Naive B cell (primary cell): ENCODE measurements at regions not wholly inside any gene's neighbourhood (a gene's known extent, or its start where the extent isn't known, plus 50 kb on each side); places are given as distances from the start of the nearest gene placed in this dataset.

Experiments used
- ATAC-seq, 2 donors: fragments of 150-1000 bp; cut with Tn5 transposase; 2 replicates each; pipeline ENCODE4 v1.10.0; 2021; ENCODE audit warnings: low read depth in 2 of 2, mild to moderate bottlenecking in 2 of 2, moderate library complexity in 2 of 2
- DNase-seq: peaks from one replicate; pipeline ENCODE4 v3.0.0; 2022
- H3K27ac Mint-ChIP-seq, 6 donors: one replicate each; pipeline ENCODE4 v1.8.0; 2020 to 2022; ENCODE audit warnings: mild to moderate bottlenecking in 6 of 6, mixed read lengths in 6 of 6, moderate library complexity in 5 of 6, inconsistent platforms in 2 of 6
- H3K27me3 Mint-ChIP-seq, 3 donors: one replicate each; pipeline ENCODE4 v1.8.0; 2021 to 2022; ENCODE audit warnings: mixed read lengths in 3 of 3, mild to moderate bottlenecking in 1 of 3
- H3K36me3 Mint-ChIP-seq, 2 donors: one replicate each; pipeline ENCODE4 v1.8.0; 2020 to 2022; ENCODE audit warnings: mixed read lengths in 2 of 2, inconsistent platforms in 1 of 2, mild to moderate bottlenecking in 1 of 2
- H3K4me1 Mint-ChIP-seq, 3 donors: one replicate each; pipeline ENCODE4 v1.8.0; 2020 to 2022; ENCODE audit warnings: mixed read lengths in 3 of 3, inconsistent platforms in 1 of 3, mild to moderate bottlenecking in 1 of 3, moderate library complexity in 1 of 3
- H3K4me3 Mint-ChIP-seq, 8 donors: one replicate each; pipeline ENCODE4 v1.8.0; 2020 to 2022; ENCODE audit warnings: mild to moderate bottlenecking in 8 of 8, mixed read lengths in 8 of 8, moderate library complexity in 8 of 8, inconsistent platforms in 2 of 8
- H3K9me3 Mint-ChIP-seq, 7 donors: one replicate each; pipeline ENCODE4 v1.8.0; 2020 to 2022; ENCODE audit warnings: mixed read lengths in 7 of 7, mild to moderate bottlenecking in 5 of 7, inconsistent platforms in 2 of 7, moderate library complexity in 1 of 7

DNA sequence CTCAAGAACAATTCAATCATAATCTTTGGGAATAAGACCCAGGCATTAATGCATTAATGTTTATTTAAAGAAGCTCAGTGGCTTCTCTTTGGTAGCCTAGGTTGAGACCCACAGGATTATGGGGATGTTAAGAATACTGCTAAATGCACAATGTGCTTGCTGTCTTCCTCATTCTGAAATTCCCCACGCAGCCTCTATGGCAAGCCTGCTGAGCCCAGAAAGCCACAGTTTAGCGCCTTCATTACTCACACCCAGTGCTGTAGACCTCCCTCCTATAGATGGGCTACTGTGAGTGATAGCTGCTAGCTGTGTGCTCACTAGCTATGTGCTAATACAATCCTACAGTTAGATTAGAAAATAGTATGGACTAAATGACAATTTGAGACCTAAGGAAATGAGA, 90.6 kb downstream of the TNFSF13B start:
- no peak for DNase-seq
- H3K36me3 Mint-ChIP-seq: no peaks in the 10 kb centered on the region
- no peak overlapping the region for H3K4me3 Mint-ChIP-seq
- ATAC-seq: no peak
- peaks cover 2 to 13% (median 8%) of the 10 kb centered on the region in 3 donors for H3K27me3 Mint-ChIP-seq
- H3K27ac Mint-ChIP-seq: no peak overlapping the region
- H3K9me3 Mint-ChIP-seq: peaks cover 0 to 3% (median 0%) of the 10 kb centered on the region in 7 donors
- H3K4me1 Mint-ChIP-seq: no peaks in the 10 kb centered on the region

DNA sequence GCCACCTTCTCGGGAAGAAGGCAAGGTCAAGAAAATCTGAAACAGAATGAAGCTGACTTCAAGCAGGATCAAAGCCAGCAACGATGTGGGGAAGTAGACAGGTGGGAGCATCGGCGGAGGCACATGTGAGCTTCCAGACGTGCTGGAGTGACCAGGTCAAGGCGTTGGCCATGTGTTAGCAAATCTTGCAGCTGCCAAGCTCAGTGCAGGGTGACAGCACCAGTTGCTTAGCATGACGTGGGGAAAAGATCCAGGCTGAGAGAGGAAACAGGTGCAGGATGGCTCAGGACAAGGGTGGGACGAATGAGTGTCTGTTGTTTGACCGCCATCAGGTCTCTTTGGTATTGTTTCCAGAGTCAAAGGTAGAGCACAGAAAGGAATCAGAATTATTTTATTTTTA, 92.3 kb downstream of the TNFSF13B start:
- no peaks in the 10 kb centered on the region for H3K4me1 Mint-ChIP-seq
- H3K9me3 Mint-ChIP-seq: peaks cover 0 to 3% (median 0%) of the 10 kb centered on the region in 7 donors
- no peaks in the 10 kb centered on the region for H3K36me3 Mint-ChIP-seq
- H3K4me3 Mint-ChIP-seq: no peak overlapping the region
- ATAC-seq: no peak
- H3K27ac Mint-ChIP-seq: no peak overlapping the region
- no peak for DNase-seq
- peaks cover 0 to 13% (median 8%) of the 10 kb centered on the region in 3 donors for H3K27me3 Mint-ChIP-seq

DNA sequence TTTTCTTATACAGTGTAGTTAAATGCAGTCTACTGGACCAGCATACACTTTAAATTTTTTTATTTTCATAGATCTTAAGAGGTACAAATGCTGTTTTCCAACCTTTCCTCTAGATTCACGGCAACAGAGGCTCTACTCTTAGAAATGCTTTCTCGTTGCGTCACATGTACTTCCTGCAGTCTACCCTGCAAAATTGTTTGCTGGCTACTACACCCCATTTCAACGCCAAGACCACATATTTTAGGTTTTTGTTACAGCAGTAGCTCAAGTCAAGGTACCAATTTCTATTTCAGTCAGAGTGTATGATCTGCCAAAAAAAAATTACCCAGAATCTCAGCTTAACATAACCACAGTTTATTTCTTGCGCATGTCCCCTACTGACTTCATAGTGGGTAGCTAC, 94.1 kb downstream of the TNFSF13B start:
- Mint-ChIP-seq H3K4me3 (no peak overlapping the region), H3K36me3 (no peaks in the 10 kb centered on the region), H3K9me3 (peaks cover 0 to 3% (median 2%) of the 10 kb centered on the region in 7 donors), H3K27me3 (peaks cover 0 to 13% (median 8%) of the 10 kb centered on the region in 3 donors), H3K4me1 (no peaks in the 10 kb centered on the region), H3K27ac (no peak overlapping the region)
- DNase-seq (no peak), ATAC-seq (no peak)

DNA sequence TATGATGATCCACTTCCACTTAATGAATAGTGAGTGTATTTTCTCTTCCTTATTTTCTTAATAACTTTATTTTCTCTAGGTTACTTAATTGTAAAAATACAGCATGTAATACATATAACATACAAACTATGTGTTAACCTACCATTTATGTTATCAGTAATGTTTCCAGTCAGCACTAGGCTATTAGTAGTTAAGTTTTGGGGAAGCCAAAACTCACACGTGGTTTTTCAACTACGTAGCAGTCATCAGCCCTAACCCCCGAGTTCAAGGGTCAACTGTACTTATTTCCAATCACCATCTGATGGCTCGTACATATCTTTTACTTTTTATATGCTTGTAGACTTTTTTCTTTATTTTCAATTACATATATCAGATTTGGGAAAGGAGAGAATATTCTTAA, 95.7 kb downstream of the TNFSF13B start:
- Mint-ChIP-seq H3K9me3 (peaks cover 0 to 10% (median 3%) of the 10 kb centered on the region in 7 donors), H3K4me3 (no peak overlapping the region), H3K36me3 (no peaks in the 10 kb centered on the region), H3K27me3 (peaks cover 0 to 8% (median 6%) of the 10 kb centered on the region in 3 donors), H3K4me1 (no peaks in the 10 kb centered on the region), H3K27ac (no peak overlapping the region)
- no peak for DNase-seq
- ATAC-seq: no peak

DNA sequence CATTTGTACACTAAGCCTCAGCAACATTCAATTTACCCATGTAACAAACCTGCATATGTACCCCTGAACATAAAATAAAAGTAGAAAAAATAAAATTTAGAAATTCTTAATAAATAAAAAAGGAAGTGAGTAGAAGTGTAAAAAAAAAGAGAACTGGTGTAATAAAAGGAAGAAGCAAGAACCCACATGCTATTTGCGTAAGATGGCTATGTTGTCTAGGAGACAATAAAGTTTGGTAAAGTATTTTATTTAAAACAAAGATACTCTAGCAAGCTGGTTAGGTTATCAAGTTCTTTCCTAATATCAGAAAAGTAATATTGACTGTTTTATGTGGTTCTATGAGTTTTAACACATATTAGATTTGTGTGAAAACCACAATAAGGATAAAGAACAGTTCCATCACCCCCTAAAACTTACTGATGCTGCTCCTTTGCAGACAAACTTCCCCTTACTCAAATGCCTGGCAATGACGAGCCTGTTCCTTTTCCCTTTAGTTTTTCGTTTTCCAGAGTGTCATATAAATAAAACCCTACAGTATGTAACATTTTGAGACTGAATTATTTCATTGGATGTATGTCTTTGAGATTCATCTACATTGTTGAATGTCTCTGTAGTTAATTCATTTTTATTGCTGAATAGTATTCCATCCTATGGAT, 98.9 kb downstream of the TNFSF13B start:
- Mint-ChIP-seq H3K4me3 (no peak overlapping the region), H3K36me3 (no peaks in the 10 kb centered on the region), H3K4me1 (no peaks in the 10 kb centered on the region), H3K27ac (peak overlapping the region in 1 of 6 donors; percentile 15), H3K9me3 (peaks cover 5 to 35% (median 6%) of the 10 kb centered on the region in 7 donors), H3K27me3 (no peaks in the 10 kb centered on the region)
- ATAC-seq (no peak), DNase-seq (no peak)

DNA sequence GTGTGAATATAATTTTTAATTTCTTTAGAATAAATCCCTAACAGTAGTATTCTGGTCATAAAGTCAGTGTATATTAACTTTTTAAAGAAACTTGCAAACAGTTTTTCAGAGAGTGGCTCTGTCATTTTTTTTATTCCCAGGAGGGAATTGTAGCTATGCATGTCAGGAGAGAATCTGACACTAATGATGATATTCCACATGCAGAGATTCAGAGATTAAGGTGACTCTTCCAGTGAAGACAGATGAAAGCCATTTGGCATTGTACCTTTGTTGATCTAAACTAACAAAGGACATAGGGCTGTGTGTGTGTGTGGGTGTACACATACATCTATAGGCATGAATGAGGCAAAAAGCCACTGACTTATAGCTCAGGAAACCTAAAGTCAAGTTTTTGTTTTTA, 99.9 kb downstream of the TNFSF13B start:
- H3K36me3 Mint-ChIP-seq: no peaks in the 10 kb centered on the region
- ATAC-seq: no peak

DNA sequence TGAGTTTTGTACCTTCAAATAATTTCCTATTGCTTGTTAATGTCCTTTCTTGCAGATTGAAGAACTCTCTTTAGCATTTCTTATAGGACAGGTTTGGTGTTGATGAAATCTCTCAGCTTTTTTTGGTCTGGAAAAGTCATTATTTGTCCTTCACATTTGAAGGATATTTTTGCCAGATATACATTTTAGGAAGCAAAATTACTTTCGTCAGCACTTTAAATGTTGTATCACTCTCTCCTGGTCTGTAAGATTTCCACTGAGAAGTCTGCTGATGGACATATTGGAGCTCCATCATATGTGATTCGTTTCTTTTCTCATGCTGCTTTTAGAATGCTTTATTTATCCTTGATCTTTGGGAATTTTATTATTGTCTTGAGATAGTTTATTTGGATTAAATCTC, 105.5 kb downstream of the TNFSF13B start:
- Mint-ChIP-seq H3K4me3 (no peak overlapping the region), H3K4me1 (no peaks in the 10 kb centered on the region), H3K27ac (no peak overlapping the region), H3K27me3 (peaks cover 0 to 5% (median 5%) of the 10 kb centered on the region in 3 donors), H3K36me3 (no peaks in the 10 kb centered on the region), H3K9me3 (peaks cover 0 to 27% (median 6%) of the 10 kb centered on the region in 7 donors)
- no peak for ATAC-seq
- DNase-seq: no peak

More for the DNA sequence above, 99.9 kb downstream of the TNFSF13B start:
- no peak overlapping the region for H3K27ac Mint-ChIP-seq
- no peaks in the 10 kb centered on the region for H3K27me3 Mint-ChIP-seq
- peaks cover 5 to 35% (median 6%) of the 10 kb centered on the region in 7 donors for H3K9me3 Mint-ChIP-seq
- H3K4me3 Mint-ChIP-seq: no peak overlapping the region
- no peak for DNase-seq
- H3K4me1 Mint-ChIP-seq: no peaks in the 10 kb centered on the region

DNA sequence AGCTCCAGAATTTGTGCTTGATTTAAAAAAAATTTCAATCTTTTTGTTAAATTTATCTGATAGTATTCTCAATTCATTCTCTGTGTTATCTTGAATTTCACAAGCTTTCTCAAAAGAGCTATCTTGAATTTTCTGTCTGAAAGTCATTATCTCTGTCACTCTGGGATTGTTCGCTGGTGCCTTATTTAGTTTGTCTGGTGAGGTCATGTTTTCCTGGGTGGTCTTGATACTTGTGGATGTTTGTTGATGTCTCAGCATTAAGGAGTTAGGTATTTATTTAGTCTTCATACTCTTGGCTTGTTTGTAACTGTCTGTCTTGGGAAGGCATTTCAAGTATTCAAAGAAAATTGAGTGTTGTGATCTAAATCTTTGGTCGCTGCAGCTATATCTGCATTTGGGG, 106.3 kb downstream of the TNFSF13B start:
- Mint-ChIP-seq H3K4me1 (no peaks in the 10 kb centered on the region), H3K4me3 (no peak overlapping the region), H3K27ac (no peak overlapping the region), H3K27me3 (peaks cover 0 to 5% (median 5%) of the 10 kb centered on the region in 3 donors), H3K9me3 (peaks cover 0 to 20% (median 6%) of the 10 kb centered on the region in 7 donors), H3K36me3 (no peaks in the 10 kb centered on the region)
- DNase-seq (no peak), ATAC-seq (no peak)

DNA sequence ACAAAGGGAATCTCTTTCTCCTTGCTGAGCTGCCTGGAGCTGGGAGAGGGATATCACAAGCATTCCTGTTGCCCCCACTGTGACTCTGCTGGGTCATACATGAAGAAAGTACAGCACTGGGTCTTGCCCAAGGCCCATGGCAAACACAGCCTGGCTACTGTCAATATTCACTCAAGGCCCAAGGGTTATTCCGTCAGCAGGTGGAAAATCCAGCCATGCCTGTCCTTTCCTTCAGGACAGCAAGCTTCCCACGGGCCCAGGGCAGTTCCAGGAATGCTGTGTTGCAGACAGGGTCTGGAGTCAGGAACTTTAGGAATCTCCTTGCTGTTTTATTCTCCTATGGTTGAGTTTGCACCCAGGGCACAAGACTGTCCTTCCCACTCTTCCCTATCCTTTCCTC, 106.8 kb downstream of the TNFSF13B start:
- Mint-ChIP-seq H3K9me3 (peaks cover 0 to 14% (median 2%) of the 10 kb centered on the region in 7 donors), H3K4me1 (no peaks in the 10 kb centered on the region), H3K36me3 (no peaks in the 10 kb centered on the region), H3K27me3 (peaks cover 0 to 5% (median 5%) of the 10 kb centered on the region in 3 donors), H3K27ac (no peak overlapping the region), H3K4me3 (no peak overlapping the region)
- no peak for ATAC-seq
- DNase-seq: no peak

DNA sequence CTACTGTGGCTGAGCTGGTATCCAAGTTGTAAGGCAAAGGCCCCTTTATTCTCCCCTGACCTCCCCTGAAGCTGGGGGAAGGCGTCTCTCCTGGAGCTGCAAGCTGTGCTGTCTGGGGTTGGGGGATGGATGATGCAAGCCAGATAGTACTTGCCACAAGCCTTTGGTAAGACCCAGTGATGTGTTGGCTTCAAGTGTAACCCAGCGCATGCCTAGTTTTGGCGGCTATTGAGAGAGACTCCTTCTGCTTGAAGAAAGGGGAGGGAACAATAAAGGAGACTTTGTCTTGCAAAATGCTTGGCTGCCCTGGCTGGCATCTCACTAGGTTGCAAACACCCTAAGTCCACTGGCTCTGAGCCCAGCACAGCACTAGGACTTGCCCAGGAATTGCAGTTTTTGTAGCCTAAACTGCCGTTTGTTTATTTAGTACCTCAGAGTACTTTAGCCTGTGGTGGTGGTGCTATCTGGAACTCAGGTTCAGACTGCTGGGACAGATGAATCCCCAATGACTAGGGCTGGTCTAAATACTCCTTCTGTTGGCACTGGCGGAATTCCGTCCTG, 108.2 kb downstream of the TNFSF13B start:
- no peaks in the 10 kb centered on the region for H3K4me1 Mint-ChIP-seq
- H3K27ac Mint-ChIP-seq: no peak overlapping the region
- no peak for DNase-seq
- ATAC-seq: no peak
- peaks cover 0 to 4% (median under 1%) of the 10 kb centered on the region in 7 donors for H3K9me3 Mint-ChIP-seq
- H3K36me3 Mint-ChIP-seq: no peaks in the 10 kb centered on the region
- peaks cover 0 to 11% (median 5%) of the 10 kb centered on the region in 3 donors for H3K27me3 Mint-ChIP-seq
- H3K4me3 Mint-ChIP-seq: no peak overlapping the region

DNA sequence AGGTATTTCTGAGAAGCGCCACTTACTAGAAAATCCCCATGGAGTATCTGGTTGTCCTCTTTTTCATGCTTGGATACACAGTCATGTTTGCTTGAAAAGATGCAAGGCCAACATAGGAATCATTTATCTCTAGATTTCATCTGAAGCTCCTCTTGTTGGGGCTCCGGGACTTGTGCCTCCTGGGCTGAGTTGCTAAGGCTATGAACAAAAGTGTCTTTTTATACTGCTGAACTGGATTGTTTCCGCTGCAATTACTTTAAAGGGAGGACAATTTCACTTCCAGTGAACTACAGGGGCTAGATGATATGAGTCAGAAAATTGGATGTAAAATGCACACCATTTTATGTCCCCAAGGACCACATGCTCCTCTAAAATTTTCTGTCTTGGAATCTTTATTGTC, 114.1 kb downstream of the TNFSF13B start:
- H3K27me3 Mint-ChIP-seq: peaks cover 0 to 6% (median 0%) of the 10 kb centered on the region in 3 donors
- H3K27ac Mint-ChIP-seq: no peak overlapping the region
- peaks cover 0 to 4% (median 0%) of the 10 kb centered on the region in 7 donors for H3K9me3 Mint-ChIP-seq
- ATAC-seq: no peak
- no peaks in the 10 kb centered on the region for H3K36me3 Mint-ChIP-seq
- DNase-seq: no peak
- H3K4me1 Mint-ChIP-seq: no peaks in the 10 kb centered on the region
- H3K4me3 Mint-ChIP-seq: no peak overlapping the region

DNA sequence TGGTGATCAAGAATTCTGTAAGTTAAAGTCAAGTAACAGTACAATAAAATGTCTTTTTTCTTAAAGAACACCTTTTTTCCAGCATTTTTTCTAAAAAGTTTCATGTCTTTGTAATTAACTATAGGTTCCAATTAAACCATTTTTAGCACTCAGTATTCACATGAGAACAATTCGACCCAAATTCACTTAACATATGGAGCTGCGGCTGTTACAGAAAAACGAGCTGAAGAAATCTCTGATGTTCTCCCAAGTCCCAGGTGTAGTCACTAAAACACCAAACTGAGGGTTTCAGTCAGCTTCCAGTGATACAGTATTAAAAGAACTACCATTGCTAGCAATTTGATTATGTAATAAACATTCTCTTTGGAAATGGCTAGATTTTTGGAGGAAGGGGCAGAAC, 117.6 kb downstream of the TNFSF13B start:
- H3K4me1 Mint-ChIP-seq: no peaks in the 10 kb centered on the region
- no peaks in the 10 kb centered on the region for H3K36me3 Mint-ChIP-seq
- H3K27ac Mint-ChIP-seq: no peak overlapping the region
- H3K9me3 Mint-ChIP-seq: peaks cover 0 to 1% (median 0%) of the 10 kb centered on the region in 7 donors
- no peaks in the 10 kb centered on the region for H3K27me3 Mint-ChIP-seq
- H3K4me3 Mint-ChIP-seq: no peak overlapping the region
- DNase-seq (no peak), ATAC-seq (no peak)

DNA sequence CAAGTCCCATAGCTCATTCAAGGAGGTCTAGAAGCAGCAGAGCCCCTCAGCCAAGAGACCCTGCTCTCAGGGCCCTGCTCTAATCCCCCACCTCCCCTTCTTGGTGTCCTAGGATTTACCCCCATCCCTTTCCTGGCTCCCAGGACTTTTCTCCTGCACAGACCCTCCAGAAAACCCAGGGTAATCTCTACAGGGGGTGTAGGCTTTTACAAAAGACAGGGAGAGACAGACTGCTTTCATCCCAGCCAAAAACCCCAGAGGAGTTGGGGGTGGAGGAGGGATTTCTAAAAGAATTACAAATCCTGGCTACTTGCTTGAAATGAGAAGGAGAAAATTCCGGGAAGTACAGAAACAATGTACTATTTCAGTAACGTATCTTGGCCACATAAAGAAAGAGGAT, 133.3 kb downstream of the TNFSF13B start:
- H3K4me3 Mint-ChIP-seq: no peak overlapping the region
- H3K27ac Mint-ChIP-seq: no peak overlapping the region
- H3K27me3 Mint-ChIP-seq: no peaks in the 10 kb centered on the region
- H3K4me1 Mint-ChIP-seq: no peaks in the 10 kb centered on the region
- no peak for DNase-seq
- ATAC-seq: no peak
- H3K9me3 Mint-ChIP-seq: peaks cover 0 to 5% (median 0%) of the 10 kb centered on the region in 7 donors
- H3K36me3 Mint-ChIP-seq: no peaks in the 10 kb centered on the region

DNA sequence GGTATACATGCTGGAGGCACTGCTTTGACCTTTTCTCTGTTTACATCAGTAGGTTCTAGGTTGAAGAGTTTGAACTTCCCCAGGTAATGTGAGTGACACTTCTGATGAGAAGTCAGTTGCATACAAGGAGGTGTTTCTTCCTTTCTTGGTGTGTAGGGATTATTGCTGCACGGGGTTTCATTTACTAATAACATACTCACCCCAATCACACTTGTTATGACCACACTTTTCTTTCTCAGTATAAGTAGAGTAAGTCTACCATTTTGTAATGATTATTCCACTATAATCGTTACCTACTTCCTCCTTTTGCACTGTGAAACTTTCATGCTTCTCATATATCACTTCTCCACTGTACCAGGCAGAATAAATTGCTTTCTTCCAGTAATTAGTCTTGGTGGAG, 138.0 kb downstream of the TNFSF13B start:
- no peak overlapping the region for H3K4me3 Mint-ChIP-seq

More for the DNA sequence above, 138.0 kb downstream of the TNFSF13B start:
- Mint-ChIP-seq H3K9me3 (peaks cover 0 to 3% (median 0%) of the 10 kb centered on the region in 7 donors), H3K27me3 (no peaks in the 10 kb centered on the region), H3K36me3 (peaks cover 0 to under 1% of the 10 kb centered on the region in 2 donors), H3K4me1 (no peaks in the 10 kb centered on the region), H3K27ac (no peak overlapping the region)
- ATAC-seq: no peak
- no peak for DNase-seq
